IgD-negative memory B cell (primary cell): ENCODE measurements at regions not wholly inside any gene's neighbourhood (a gene's known extent, or its start where the extent isn't known, plus 50 kb on each side); places are given as distances from the start of the nearest gene placed in this dataset.
"Not testable (repeated sequence)": the region's sequence is repeated elsewhere in the genome, so short reads cannot be mapped to it uniquely, and the experiment has no call there.

Source experiments
- H3K27ac Mint-ChIP-seq, 3 donors: one replicate each; pipeline ENCODE4 v1.8.0; 2020 to 2022; ENCODE audit warnings: mild to moderate bottlenecking in 3 of 3, mixed read lengths in 3 of 3, moderate library complexity in 1 of 3
- H3K27me3 Mint-ChIP-seq: one replicate; pipeline ENCODE4 v1.8.0; 2021; ENCODE audit warnings: mixed read lengths
- H3K36me3 Mint-ChIP-seq: one replicate; pipeline ENCODE4 v1.8.0; 2020; ENCODE audit warnings: mild to moderate bottlenecking, mixed read lengths
- H3K4me1 Mint-ChIP-seq, 3 donors: one replicate each; pipeline ENCODE4 v1.8.0; 2020 to 2022; ENCODE audit warnings: mixed read lengths in 3 of 3, mild to moderate bottlenecking in 1 of 3
- H3K4me3 Mint-ChIP-seq, 4 donors: one replicate each; pipeline ENCODE4 v1.8.0; 2020 to 2022; ENCODE audit warnings: mild to moderate bottlenecking in 4 of 4, mixed read lengths in 4 of 4, moderate library complexity in 3 of 4
- H3K9me3 Mint-ChIP-seq, 3 donors: one replicate each; pipeline ENCODE4 v1.8.0; 2020 to 2021; ENCODE audit warnings: mixed read lengths in 3 of 3, mild to moderate bottlenecking in 1 of 3

DNA sequence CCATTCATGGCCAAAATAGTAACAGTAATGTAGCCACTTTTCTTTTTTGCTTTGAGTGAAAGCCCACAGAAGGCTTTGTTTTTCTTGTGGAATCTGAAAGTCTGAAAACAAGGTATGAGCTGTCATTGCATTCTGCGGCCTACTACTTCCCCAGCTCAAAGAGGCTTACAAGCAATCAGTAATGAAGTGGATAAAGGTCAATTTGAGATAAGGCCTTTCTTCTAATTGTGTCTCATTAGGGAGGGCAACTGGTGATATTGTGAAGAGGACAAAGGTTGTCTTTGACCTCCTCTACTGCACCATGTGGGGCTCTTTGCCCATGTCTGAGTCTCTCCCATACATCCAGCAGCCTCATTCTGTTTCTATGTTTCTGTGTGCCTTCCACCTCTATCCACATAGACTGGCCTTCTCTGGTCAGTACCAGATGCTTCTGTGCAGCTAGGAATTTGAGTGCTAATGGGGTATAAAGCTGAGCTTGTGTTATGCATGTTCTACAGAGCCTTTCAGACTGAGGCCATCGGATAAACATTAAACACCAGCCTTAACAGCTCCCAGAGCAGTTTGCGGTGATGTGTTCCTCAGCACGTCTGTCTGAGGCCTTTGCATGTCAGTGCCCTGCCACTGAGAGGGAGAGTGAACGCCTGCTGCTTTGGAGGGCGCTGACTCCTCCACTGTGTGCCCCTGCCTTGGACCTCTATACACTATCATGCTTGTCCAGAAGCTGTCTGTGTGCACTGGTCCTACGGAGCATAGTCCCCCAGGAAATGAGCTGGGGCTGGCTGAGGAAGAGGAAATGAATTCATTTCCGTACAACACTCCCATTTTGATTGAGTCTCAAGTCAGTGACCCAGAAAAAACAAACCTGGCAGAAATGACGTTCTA lies 80.2 kb downstream of the SH2D1A start:
- no peak overlapping the region for H3K27ac Mint-ChIP-seq
- no peaks in the 10 kb centered on the region for H3K36me3 Mint-ChIP-seq
- H3K9me3 Mint-ChIP-seq: peaks cover 0 to 4% (median 2%) of the 10 kb centered on the region in 3 donors
- no peak overlapping the region for H3K4me3 Mint-ChIP-seq
- no peaks in the 10 kb centered on the region for H3K4me1 Mint-ChIP-seq
- no peaks in the 10 kb centered on the region for H3K27me3 Mint-ChIP-seq

DNA sequence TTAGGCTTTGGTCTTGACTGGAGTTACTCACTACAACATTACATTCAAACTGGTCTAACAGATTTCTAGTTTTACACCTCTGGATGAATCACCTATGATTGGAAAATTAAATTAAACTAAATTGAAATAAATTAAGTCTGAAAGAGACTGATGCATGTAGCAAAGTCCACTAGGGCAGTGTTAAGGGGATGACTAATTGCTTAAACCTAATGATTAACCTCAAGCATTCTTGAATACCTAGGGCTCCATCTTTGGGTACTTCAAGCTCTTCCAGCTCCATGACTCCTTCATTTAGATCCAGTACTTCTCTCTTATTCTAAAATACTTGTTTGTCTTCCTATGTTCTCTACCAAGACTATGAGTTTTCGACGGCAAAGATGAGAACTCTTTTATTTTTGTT lies 86.8 kb downstream of the SH2D1A start:
- no peaks in the 10 kb centered on the region for H3K4me1 Mint-ChIP-seq
- no peak overlapping the region for H3K27ac Mint-ChIP-seq
- H3K9me3 Mint-ChIP-seq: no peaks in the 10 kb centered on the region
- H3K4me3 Mint-ChIP-seq: no peak overlapping the region
- H3K36me3 Mint-ChIP-seq: no peaks in the 10 kb centered on the region
- no peaks in the 10 kb centered on the region for H3K27me3 Mint-ChIP-seq

DNA sequence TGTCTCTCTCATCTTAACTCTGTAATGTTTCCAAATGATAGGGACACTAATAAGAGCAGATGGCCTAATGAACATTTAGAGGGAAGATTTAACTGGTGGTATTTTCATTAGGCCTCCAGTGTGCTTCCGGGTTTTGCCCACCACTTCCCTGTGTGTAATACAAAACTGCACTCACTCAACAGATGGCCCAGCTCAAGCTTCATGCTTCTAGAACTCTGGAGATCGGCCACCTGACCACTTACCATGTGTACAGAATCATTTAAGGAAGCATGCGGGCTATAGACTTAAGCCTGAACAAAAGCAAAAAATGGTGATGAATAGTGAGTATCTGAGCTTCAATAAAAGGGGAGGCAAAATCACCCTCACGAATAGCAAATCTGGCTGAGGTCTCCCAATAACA lies 89.3 kb downstream of the SH2D1A start:
- Mint-ChIP-seq H3K36me3 (no peaks in the 10 kb centered on the region), H3K9me3 (no peaks in the 10 kb centered on the region), H3K27ac (no peak overlapping the region), H3K4me1 (no peaks in the 10 kb centered on the region), H3K4me3 (no peak overlapping the region), H3K27me3 (no peaks in the 10 kb centered on the region)

DNA sequence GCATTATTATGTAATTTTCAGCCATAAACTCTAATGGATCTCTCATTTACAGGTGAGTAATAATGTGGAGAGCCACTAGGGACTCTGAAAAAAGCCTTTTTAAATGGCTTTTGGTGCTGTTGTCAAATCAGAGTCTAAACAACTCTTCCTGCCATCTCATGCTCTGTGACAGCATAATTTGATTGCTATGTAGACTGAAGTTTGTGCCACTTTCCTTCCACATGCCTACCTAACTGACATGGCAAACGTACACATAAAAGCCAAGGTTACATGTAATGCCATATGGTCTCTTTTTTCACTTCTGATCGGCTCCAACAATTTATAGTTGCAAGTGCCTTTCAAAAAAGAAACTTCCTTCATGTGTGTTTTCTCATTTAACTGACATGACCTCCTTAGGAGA lies 94.3 kb downstream of the SH2D1A start:
- H3K36me3 Mint-ChIP-seq: no peaks in the 10 kb centered on the region
- H3K4me3 Mint-ChIP-seq: no peak overlapping the region
- no peaks in the 10 kb centered on the region for H3K9me3 Mint-ChIP-seq
- no peaks in the 10 kb centered on the region for H3K27me3 Mint-ChIP-seq
- no peak overlapping the region for H3K27ac Mint-ChIP-seq
- H3K4me1 Mint-ChIP-seq: no peaks in the 10 kb centered on the region

DNA sequence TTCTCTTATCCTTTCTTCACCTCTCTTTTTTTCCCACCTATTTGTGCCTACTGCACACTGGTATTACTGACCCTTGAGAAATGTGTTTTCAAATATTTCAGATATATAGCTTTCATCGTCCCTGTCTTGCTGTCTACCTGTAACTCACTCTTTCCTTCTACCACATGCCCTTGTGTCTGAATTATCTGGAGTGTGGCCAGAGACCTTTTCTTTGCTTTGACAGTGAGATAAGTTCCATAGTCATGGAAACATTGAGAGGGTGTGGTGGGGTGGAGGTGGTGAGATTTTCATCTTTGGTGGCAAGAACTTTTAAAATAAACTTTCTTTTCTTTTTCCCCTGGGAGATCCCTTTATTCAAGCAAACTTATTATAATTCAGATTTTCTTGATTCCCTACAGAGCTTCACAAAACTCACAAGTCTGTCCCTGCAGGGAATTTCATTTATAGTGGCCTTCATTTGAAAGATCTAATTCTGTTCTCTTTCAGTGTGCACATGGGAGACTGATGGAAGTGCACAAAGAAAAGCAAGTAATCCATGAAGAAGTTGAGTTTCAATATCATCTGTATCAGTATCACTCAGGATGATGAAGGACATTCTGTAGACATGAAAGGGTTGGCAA lies 95.7 kb downstream of the SH2D1A start:
- Mint-ChIP-seq H3K4me1 (no peaks in the 10 kb centered on the region), H3K9me3 (no peaks in the 10 kb centered on the region), H3K27me3 (no peaks in the 10 kb centered on the region), H3K4me3 (no peak overlapping the region), H3K27ac (no peak overlapping the region), H3K36me3 (no peaks in the 10 kb centered on the region)

DNA sequence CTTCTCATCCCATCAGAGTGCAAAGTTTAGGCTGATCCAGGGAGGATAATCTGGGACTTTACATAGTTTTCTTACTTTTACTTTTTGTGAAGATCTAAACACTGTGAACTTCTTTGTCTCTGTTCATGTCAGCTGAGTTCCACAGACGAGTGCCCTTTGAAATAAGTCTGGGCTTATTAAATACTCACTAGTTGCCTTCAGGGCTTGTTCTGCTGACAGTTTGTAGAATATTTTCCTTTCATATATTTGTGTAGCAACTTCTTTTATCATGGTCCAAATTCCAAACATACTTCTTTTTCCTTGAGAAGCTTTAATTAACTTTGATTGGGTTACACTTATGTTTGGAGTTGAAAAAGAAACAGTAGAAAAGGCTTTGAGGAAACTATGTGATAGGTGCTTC lies 109.6 kb downstream of the SH2D1A start:
- H3K36me3 Mint-ChIP-seq: no peaks in the 10 kb centered on the region
- H3K4me1 Mint-ChIP-seq: no peaks in the 10 kb centered on the region
- no peak overlapping the region for H3K4me3 Mint-ChIP-seq
- no peaks in the 10 kb centered on the region for H3K27me3 Mint-ChIP-seq
- H3K27ac Mint-ChIP-seq: no peak overlapping the region
- H3K9me3 Mint-ChIP-seq: peaks cover 0 to 1% (median 0%) of the 10 kb centered on the region in 3 donors

DNA sequence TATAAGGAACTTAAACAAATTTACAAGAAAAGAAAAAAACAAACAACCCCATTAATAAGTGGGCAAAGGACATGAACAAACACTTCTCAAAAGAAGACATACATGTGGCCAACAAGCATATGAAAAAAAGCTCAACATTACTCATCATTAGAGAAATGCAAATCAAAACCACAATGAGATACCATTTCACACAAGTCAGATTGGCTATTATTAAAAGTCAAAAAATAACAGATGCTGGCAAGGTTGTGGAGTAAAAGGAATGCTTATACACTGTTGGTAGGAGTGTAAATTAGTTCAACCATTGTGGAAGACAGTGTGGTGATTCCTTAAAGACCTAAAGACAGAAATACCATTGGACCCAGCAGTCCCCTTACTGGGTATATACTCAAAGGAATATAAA lies 113.5 kb downstream of the SH2D1A start:
- H3K4me3 Mint-ChIP-seq, H3K27me3 Mint-ChIP-seq, H3K4me1 Mint-ChIP-seq, H3K27ac Mint-ChIP-seq, H3K36me3 Mint-ChIP-seq, H3K9me3 Mint-ChIP-seq: not testable (repeated sequence)

DNA sequence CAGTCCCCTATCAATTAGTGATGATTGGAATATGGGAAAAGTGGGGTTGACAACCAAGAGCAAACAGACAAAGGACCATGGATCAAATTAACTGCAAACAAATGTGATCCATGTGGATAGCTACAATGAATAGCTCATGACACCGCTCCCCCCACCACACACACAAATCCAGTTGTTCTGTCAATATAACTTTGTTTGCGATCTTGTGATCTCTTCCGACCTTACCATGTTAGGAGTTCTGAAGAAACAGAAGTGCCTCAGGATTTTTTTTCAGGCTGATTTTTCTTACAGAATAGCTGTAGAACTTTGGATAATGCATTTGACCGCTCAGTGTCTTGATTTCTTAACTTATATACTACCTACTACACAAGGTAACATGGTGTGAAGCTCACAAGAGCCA lies 116.6 kb downstream of the SH2D1A start:
- no peak overlapping the region for H3K27ac Mint-ChIP-seq
- no peaks in the 10 kb centered on the region for H3K36me3 Mint-ChIP-seq
- no peak overlapping the region for H3K4me3 Mint-ChIP-seq
- peaks cover 0 to 1% (median 0%) of the 10 kb centered on the region in 3 donors for H3K9me3 Mint-ChIP-seq
- peaks cover 0 to 3% (median 0%) of the 10 kb centered on the region in 3 donors for H3K4me1 Mint-ChIP-seq
- no peaks in the 10 kb centered on the region for H3K27me3 Mint-ChIP-seq

DNA sequence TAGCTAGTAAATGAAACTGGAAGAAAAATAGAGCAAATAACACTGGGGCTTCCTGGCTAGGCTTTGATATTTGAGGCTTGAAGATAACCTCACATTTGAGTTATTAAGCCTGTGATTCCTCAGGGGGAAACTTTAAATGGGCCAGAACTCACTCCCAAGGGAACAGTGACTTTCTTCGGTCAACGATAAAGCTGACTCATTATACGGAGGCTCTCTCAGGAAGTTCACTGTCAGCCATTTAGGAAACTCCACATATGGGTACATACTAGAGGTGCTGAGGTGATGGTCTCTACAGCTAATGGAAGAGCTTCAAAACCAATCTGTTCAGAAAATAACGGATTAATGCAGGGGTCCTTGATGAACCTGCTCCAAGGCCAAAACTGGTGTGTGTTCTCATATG lies 120.8 kb downstream of the SH2D1A start:
- Mint-ChIP-seq H3K9me3 (no peaks in the 10 kb centered on the region), H3K27ac (no peak overlapping the region), H3K4me3 (no peak overlapping the region), H3K36me3 (no peaks in the 10 kb centered on the region), H3K27me3 (no peaks in the 10 kb centered on the region), H3K4me1 (peaks cover 0 to 3% (median 0%) of the 10 kb centered on the region in 3 donors)

DNA sequence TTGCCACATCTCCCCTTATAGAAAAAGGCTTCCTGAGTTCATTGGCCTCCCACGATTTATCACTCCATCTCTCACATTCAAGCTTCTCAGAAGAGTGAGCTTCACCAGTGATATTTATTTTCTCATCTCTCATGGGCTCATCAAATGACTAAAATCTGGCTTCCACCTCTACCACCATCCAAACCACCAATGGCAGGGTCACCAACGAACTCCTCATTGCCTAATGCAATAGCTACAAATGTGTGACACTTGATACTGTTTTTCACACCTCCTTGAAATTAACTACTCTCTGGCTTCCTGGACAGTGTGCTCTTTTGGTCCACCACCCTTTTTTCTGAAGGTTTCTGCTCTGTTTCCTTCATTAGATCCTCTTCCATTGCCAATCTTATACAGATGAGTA lies 129.0 kb downstream of the SH2D1A start:
- Mint-ChIP-seq H3K4me3 (no peak overlapping the region), H3K9me3 (no peaks in the 10 kb centered on the region), H3K4me1 (no peaks in the 10 kb centered on the region), H3K27me3 (no peaks in the 10 kb centered on the region), H3K27ac (no peak overlapping the region), H3K36me3 (no peaks in the 10 kb centered on the region)

DNA sequence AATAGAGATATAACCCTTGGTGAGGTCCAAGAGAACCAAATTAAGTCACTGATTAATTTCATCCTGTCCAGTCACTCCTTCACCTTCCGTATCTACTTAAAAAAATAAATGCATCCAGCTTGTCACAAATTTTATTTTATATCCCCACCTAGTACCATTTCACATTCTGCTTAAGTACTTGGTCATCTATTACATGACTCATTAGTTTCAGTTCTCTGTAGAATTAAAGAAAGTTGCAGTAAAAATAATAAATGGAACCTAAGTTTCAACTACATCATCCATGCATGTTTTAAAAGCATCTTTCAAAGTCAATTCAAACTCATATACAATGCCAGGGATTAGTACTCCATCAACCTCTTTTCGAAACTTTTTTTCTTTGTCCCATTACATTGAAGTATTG lies 130.2 kb downstream of the SH2D1A start:
- H3K27ac Mint-ChIP-seq: no peak overlapping the region
- no peaks in the 10 kb centered on the region for H3K9me3 Mint-ChIP-seq
- H3K4me1 Mint-ChIP-seq: no peaks in the 10 kb centered on the region
- no peaks in the 10 kb centered on the region for H3K27me3 Mint-ChIP-seq
- no peak overlapping the region for H3K4me3 Mint-ChIP-seq
- H3K36me3 Mint-ChIP-seq: no peaks in the 10 kb centered on the region

DNA sequence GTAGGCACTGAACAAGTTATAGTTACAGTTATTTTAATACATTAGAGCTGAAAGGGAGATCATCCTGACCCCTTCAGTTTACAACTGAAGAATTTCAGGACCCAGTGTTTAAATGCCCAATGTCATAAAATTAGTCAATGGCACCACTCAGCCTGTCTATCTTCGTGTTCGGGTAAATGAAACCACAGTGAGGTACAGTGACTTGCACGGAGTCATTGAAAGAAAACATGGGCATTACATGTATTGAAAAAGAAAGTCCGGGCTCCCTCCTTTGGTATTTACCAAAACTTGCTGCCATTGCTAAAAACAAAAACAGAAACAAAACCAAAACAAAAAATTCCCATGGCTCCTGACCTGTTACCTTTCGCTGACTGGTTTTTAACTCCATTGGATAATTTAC lies 131.7 kb downstream of the SH2D1A start:
- Mint-ChIP-seq H3K4me3 (no peak overlapping the region), H3K36me3 (no peaks in the 10 kb centered on the region), H3K9me3 (no peaks in the 10 kb centered on the region), H3K27me3 (no peaks in the 10 kb centered on the region), H3K4me1 (no peaks in the 10 kb centered on the region), H3K27ac (no peak overlapping the region)

DNA sequence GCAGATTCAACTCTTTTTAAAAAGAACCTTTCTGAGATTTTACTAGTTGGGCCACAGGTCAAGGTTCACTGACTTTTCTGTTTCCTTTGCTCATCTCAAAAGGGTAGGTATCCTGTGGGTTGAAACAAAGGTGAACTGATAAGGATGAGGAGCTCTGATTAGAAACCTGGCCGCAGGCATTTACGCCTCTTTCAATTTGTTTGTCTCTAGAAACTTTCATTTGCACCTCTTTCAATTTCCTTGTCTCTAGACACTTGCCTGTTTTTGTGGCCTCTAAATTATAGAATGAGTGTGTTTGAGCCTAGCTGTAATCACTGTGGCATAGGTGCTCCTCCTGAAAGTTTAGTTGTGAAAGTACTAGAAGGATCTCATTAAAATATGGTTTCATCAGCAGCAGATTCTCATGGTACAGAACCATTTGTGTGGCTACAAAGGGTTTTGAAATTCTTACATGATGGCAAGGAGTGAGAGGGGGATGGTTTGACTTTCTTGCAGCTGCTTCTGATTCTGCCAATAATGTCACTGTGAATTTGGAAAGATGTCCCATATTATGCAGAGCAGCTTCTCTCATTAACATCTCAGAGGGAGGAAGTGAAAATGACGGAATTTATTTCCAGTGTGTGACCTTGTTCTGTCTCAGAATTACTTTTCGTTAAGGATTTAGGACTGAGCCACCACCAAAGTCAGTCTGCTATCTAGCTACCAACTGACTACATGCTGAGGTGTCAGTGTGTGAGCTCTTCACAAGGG lies 142.2 kb downstream of the SH2D1A start:
- H3K4me1 Mint-ChIP-seq: no peaks in the 10 kb centered on the region
- no peak overlapping the region for H3K4me3 Mint-ChIP-seq
- no peaks in the 10 kb centered on the region for H3K36me3 Mint-ChIP-seq
- no peak overlapping the region for H3K27ac Mint-ChIP-seq
- H3K9me3 Mint-ChIP-seq: peaks cover 0 to 4% (median 0%) of the 10 kb centered on the region in 3 donors
- no peaks in the 10 kb centered on the region for H3K27me3 Mint-ChIP-seq

DNA sequence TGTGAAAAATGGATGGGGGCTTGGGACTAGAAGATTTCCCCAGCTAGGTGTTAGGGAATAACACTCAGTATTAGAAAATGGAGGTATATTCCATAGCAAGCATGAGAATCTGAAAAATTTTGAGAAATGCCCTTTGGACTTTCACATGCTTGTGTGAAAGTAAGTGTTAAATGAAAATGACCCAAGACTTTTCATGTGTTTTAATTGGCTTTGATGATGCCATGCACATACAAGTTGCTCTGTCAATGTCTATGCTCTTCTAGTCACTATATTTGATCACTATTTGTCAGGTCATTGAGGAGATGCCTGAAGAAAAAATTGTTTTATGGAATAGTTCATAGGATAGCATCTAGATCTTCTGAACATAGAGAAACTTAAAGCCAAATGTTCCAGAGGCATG lies 147.6 kb downstream of the SH2D1A start:
- no peaks in the 10 kb centered on the region for H3K27me3 Mint-ChIP-seq
- H3K4me1 Mint-ChIP-seq: no peaks in the 10 kb centered on the region

DNA sequence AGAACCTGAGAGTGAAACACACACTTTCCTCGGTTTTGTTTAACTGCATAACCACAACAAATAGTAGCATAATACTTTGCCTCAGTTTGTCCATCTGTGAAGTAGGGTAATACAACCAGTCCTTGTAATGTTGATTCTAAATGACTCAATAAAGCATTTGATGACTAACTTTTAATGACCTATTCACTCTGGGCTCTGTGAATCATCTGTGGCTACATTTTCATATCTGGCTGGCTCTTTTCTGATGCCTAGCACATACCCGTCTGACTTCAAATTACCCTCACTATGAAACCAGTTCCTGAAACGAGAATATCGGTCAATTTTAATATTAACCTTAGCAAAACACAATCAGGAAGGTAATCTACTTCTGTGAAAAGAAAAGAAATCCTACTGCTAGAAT lies 151.0 kb downstream of the SH2D1A start:
- H3K4me1 Mint-ChIP-seq: no peaks in the 10 kb centered on the region
- H3K9me3 Mint-ChIP-seq: peaks cover 0 to 4% (median 0%) of the 10 kb centered on the region in 3 donors
- H3K27ac Mint-ChIP-seq: no peak overlapping the region
- H3K27me3 Mint-ChIP-seq: no peaks in the 10 kb centered on the region
- H3K36me3 Mint-ChIP-seq: no peaks in the 10 kb centered on the region
- H3K4me3 Mint-ChIP-seq: no peak overlapping the region

More for the DNA sequence above, 147.6 kb downstream of the SH2D1A start:
- Mint-ChIP-seq H3K9me3 (peaks cover 0 to 4% (median 0%) of the 10 kb centered on the region in 3 donors), H3K36me3 (no peaks in the 10 kb centered on the region), H3K27ac (no peak overlapping the region), H3K4me3 (no peak overlapping the region)
